ENCODE measurements at regions not wholly inside any gene's neighbourhood (a gene's known extent, or its start where the extent isn't known, plus 50 kb on each side); places are given as distances from the start of the nearest gene placed in this dataset.
"Not testable (repeated sequence)": the region's sequence is repeated elsewhere in the genome, so short reads cannot be mapped to it uniquely, and the experiment has no call there.

- Histone ChIP-seq H3K9ac (no peak overlapping the region), H3K4me2 (ENCODE audit: low read length) (no peak overlapping the region), H3K9me3 (ENCODE audit: control insufficient read depth, low read length) (no peaks in the 10 kb centered on the region), H3K4me3 (ENCODE audit: low read depth, low read length) (no peak overlapping the region), H3K79me2 (no peaks in the 10 kb centered on the region), H3K27ac (no peak overlapping the region), H3K4me1 (no peaks in the 10 kb centered on the region), H2AFZ (no peak overlapping the region), H3K27me3 (ENCODE audit: control insufficient read depth, insufficient read depth, low read length) (no peaks in the 10 kb centered on the region), H3K36me3 (ENCODE audit: control insufficient read depth, insufficient read depth, low read length) (no peaks in the 10 kb centered on the region)
- TF ChIP-seq CTCF (IDR thresholded peaks at IDR 0.05) = no peak
Observed at GRCh38 chr11:134853992-134854991, 442.2 kb upstream of the B3GAT1 start.

GRCh38 chr11:134851503-134852224, 439.6 kb upstream of the B3GAT1 start:
- not testable (repeated sequence) for H3K27ac ChIP-seq; H3K4me1 ChIP-seq; H3K9ac ChIP-seq; H3K79me2 ChIP-seq; H3K36me3 ChIP-seq (ENCODE audit: control insufficient read depth, insufficient read depth, low read length); H3K27me3 ChIP-seq (ENCODE audit: control insufficient read depth, insufficient read depth, low read length); H2AFZ ChIP-seq; H3K4me2 ChIP-seq (ENCODE audit: low read length); H3K4me3 ChIP-seq (ENCODE audit: low read depth, low read length); H3K9me3 ChIP-seq (ENCODE audit: control insufficient read depth, low read length)

- no peak for TF ChIP-seq CTCF (IDR thresholded peaks at IDR 0.05)
- no peaks in the 10 kb centered on the region for H3K4me1 ChIP-seq
- H3K27ac ChIP-seq = no peak overlapping the region
- no peak overlapping the region for H3K4me3 ChIP-seq (ENCODE audit: low read depth, low read length)
- H3K79me2 ChIP-seq = no peaks in the 10 kb centered on the region
- H3K9ac ChIP-seq = no peak overlapping the region
- no peaks in the 10 kb centered on the region for H3K9me3 ChIP-seq (ENCODE audit: control insufficient read depth, low read length)
- H3K27me3 ChIP-seq (ENCODE audit: control insufficient read depth, insufficient read depth, low read length) = no peaks in the 10 kb centered on the region
- no peaks in the 10 kb centered on the region for H3K36me3 ChIP-seq (ENCODE audit: control insufficient read depth, insufficient read depth, low read length)
- H2AFZ ChIP-seq = no peak overlapping the region
- H3K4me2 ChIP-seq (ENCODE audit: low read length) = no peak overlapping the region
Observed at GRCh38 chr11:134850566-134850965, 438.5 kb upstream of the B3GAT1 start.

GRCh38 chr11:134849833-134850232, 437.8 kb upstream of the B3GAT1 start:
- Histone ChIP-seq H2AFZ (no peak overlapping the region), H3K9ac (no peak overlapping the region), H3K79me2 (no peaks in the 10 kb centered on the region), H3K9me3 (ENCODE audit: control insufficient read depth, low read length) (no peaks in the 10 kb centered on the region), H3K27me3 (ENCODE audit: control insufficient read depth, insufficient read depth, low read length) (no peaks in the 10 kb centered on the region), H3K4me1 (no peaks in the 10 kb centered on the region), H3K27ac (no peak overlapping the region), H3K4me2 (ENCODE audit: low read length) (no peak overlapping the region), H3K4me3 (ENCODE audit: low read depth, low read length) (no peak overlapping the region), H3K36me3 (ENCODE audit: control insufficient read depth, insufficient read depth, low read length) (no peaks in the 10 kb centered on the region)
- TF ChIP-seq CTCF (IDR thresholded peaks at IDR 0.05) = no peak

- no peaks in the 10 kb centered on the region for H3K36me3 ChIP-seq (ENCODE audit: control insufficient read depth, insufficient read depth, low read length)
- no peak overlapping the region for H2AFZ ChIP-seq
- H3K4me2 ChIP-seq (ENCODE audit: low read length) = no peak overlapping the region
- H3K27ac ChIP-seq = no peak overlapping the region
- no peaks in the 10 kb centered on the region for H3K9me3 ChIP-seq (ENCODE audit: control insufficient read depth, low read length)
- no peaks in the 10 kb centered on the region for H3K79me2 ChIP-seq
- TF ChIP-seq CTCF (IDR thresholded peaks at IDR 0.05) = no peak
- no peak overlapping the region for H3K4me3 ChIP-seq (ENCODE audit: low read depth, low read length)
- H3K27me3 ChIP-seq (ENCODE audit: control insufficient read depth, insufficient read depth, low read length) = no peaks in the 10 kb centered on the region
- H3K9ac ChIP-seq = no peak overlapping the region
- no peaks in the 10 kb centered on the region for H3K4me1 ChIP-seq
Observed at GRCh38 chr11:134847083-134847715, 435.2 kb upstream of the B3GAT1 start.

Measured in parathyroid adenoma (tissue), 2 donors.